GM23338 (cell line): ENCODE measurements at regions not wholly inside any gene's neighbourhood (a gene's known extent, or its start where the extent isn't known, plus 50 kb on each side); places are given as distances from the start of the nearest gene placed in this dataset.

Experiments used
- ATAC-seq: fragments of 200-7000 bp; cut with Tn5 transposase; 3 replicates; pipeline ENCODE4 v1.9.1; 2020
- DNase-seq: peaks from one replicate; pipeline ENCODE4 v3.0.0-alpha.2; 2015; ENCODE audit warnings: low spot score
- H2AFZ ChIP-seq: fragments of 200-600 bp; sonication (generic); 2 replicates; pipeline ENCODE4 v1.8.0; 2016; ENCODE audit warnings: antibody characterized with exemption, mild to moderate bottlenecking, moderate library complexity
- H3F3A ChIP-seq: fragments of 200-600 bp; sonication (generic); replicated peaks from 2 replicates; pipeline ENCODE4 v1.8.0; 2017; ENCODE audit warnings: antibody characterized with exemption, mixed run types, low read depth
- H3K27ac ChIP-seq: fragments of 200-600 bp; sonication (generic); 2 replicates; pipeline ENCODE4 v1.6.1; 2016; ENCODE audit warnings: low read depth
- H3K27me3 ChIP-seq: fragments of 200-600 bp; sonication (generic); 2 replicates; pipeline ENCODE4 v1.8.0; 2016; ENCODE audit warnings: mild to moderate bottlenecking, mixed run types, moderate library complexity; ENCODE audit not compliant: insufficient read depth
- H3K36me3 ChIP-seq: fragments of 200-600 bp; sonication (generic); 2 replicates; pipeline ENCODE4 v1.8.0; 2016; ENCODE audit warnings: mild to moderate bottlenecking; ENCODE audit not compliant: insufficient read depth
- H3K4me1 ChIP-seq: fragments of 200-600 bp; sonication (generic); 2 replicates; pipeline ENCODE4 v1.8.0; 2016; ENCODE audit warnings: mild to moderate bottlenecking, moderate library complexity; ENCODE audit not compliant: insufficient read depth
- H3K4me2 ChIP-seq: fragments of 200-600 bp; sonication (generic); 2 replicates; pipeline ENCODE4 v1.7.1; 2017; ENCODE audit warnings: mixed run types
- H3K4me3 ChIP-seq: fragments of 200-600 bp; sonication (generic); 2 replicates; pipeline ENCODE4 v1.6.1; 2016; ENCODE audit warnings: mixed run types
- H3K79me2 ChIP-seq: fragments of 200-600 bp; sonication (generic); replicated peaks from 2 replicates; pipeline ENCODE4 v1.8.0; 2017; ENCODE audit warnings: mild to moderate bottlenecking; ENCODE audit not compliant: insufficient read depth
- H3K9me2 ChIP-seq: fragments of 200-600 bp; sonication (generic); 2 replicates; pipeline ENCODE4 v1.8.0; 2017; ENCODE audit not compliant: insufficient read depth
- H4K20me1 ChIP-seq: fragments of 200-600 bp; sonication (generic); replicated peaks from 2 replicates; pipeline ENCODE4 v1.8.0; 2017; ENCODE audit warnings: mild to moderate bottlenecking; ENCODE audit not compliant: insufficient read depth
- H3K27ac Mint-ChIP-seq: 2 replicates; pipeline ENCODE4 v1.8.0; 2020; ENCODE audit warnings: inconsistent platforms, mild to moderate bottlenecking, moderate library complexity, mixed read lengths
- H3K27me3 Mint-ChIP-seq: 3 replicates; pipeline ENCODE4 v1.8.0; 2022; ENCODE audit warnings: low read depth, mild to moderate bottlenecking, moderate library complexity, mixed read lengths, inconsistent platforms; ENCODE audit not compliant: insufficient read depth, poor library complexity
- H3K36me3 Mint-ChIP-seq: 3 replicates; pipeline ENCODE4 v1.8.0; 2021; ENCODE audit warnings: low read depth, mild to moderate bottlenecking, inconsistent platforms, moderate library complexity, mixed read lengths
- H3K4me1 Mint-ChIP-seq: 3 replicates; pipeline ENCODE4 v1.8.0; 2020; ENCODE audit warnings: mild to moderate bottlenecking, inconsistent platforms, mixed read lengths
- H3K4me3 Mint-ChIP-seq: 3 replicates; pipeline ENCODE4 v1.8.0; 2021; ENCODE audit warnings: moderate library complexity, mild to moderate bottlenecking, inconsistent platforms, mixed read lengths
- H3K9me3 Mint-ChIP-seq: 3 replicates; pipeline ENCODE4 v1.8.0; 2020; ENCODE audit warnings: moderate library complexity, mild to moderate bottlenecking, inconsistent platforms, mixed read lengths
- CREB1 ChIP-seq: fragments of 250-450 bp; sonication (Bioruptor Pico); IDR thresholded peaks from 2 replicates; pipeline ENCODE4 v1.5.0; 2020; ENCODE audit warnings: low read depth, mild to moderate bottlenecking, moderate library complexity
- EZH2 ChIP-seq: fragments of 200-600 bp; sonication (generic); IDR thresholded peaks from one replicate; pipeline ENCODE4 v1.8.0; 2017; ENCODE audit warnings: antibody characterized with exemption, mild to moderate bottlenecking, low read depth; ENCODE audit not compliant: unreplicated experiment
- EZH2phosphoT487 ChIP-seq: fragments of 200-600 bp; sonication (generic); IDR thresholded peaks from one replicate; pipeline ENCODE4 v1.8.1; 2018; ENCODE audit warnings: antibody characterized with exemption; ENCODE audit not compliant: unreplicated experiment
- JUNB ChIP-seq: IDR thresholded peaks from one replicate; pipeline ENCODE4 v1.6.1; 2016; ENCODE audit warnings: antibody characterized with exemption; ENCODE audit not compliant: unreplicated experiment
- NANOG ChIP-seq: IDR thresholded peaks from 2 replicates; pipeline ENCODE4 v1.6.1; 2016; ENCODE audit warnings: antibody characterized with exemption, borderline replicate concordance
- POLR2AphosphoS5 ChIP-seq: IDR thresholded peaks from 2 replicates; pipeline ENCODE4 v1.6.1; 2016; ENCODE audit warnings: antibody characterized with exemption, low read depth
- REST ChIP-seq: IDR thresholded peaks from one replicate; pipeline ENCODE4 v1.6.1; 2018; ENCODE audit warnings: antibody characterized with exemption; ENCODE audit not compliant: unreplicated experiment
- ZNF114 ChIP-seq: fragments of 250-450 bp; sonication (Bioruptor Pico); IDR thresholded peaks from 2 replicates; pipeline ENCODE4 v1.5.0; 2020; ENCODE audit warnings: mild to moderate bottlenecking, moderate library complexity
- ZNF331 ChIP-seq: fragments of 250-450 bp; sonication (Bioruptor Pico); IDR thresholded peaks from 2 replicates; pipeline ENCODE4 v1.5.0; 2020; ENCODE audit warnings: low read depth, mild to moderate bottlenecking, moderate library complexity
- TF ChIP-seq, protein P1 (sequence below): IDR thresholded peaks from 2 replicates; pipeline ENCODE4 v1.6.1; 2016; ENCODE audit warnings: antibody characterized with exemption
- TF ChIP-seq, protein P2 (sequence below): fragments of 250-450 bp; sonication (Bioruptor Pico); IDR thresholded peaks from 2 replicates; pipeline ENCODE4 v1.5.0; 2020; ENCODE audit warnings: mild to moderate bottlenecking, moderate library complexity

DNA sequence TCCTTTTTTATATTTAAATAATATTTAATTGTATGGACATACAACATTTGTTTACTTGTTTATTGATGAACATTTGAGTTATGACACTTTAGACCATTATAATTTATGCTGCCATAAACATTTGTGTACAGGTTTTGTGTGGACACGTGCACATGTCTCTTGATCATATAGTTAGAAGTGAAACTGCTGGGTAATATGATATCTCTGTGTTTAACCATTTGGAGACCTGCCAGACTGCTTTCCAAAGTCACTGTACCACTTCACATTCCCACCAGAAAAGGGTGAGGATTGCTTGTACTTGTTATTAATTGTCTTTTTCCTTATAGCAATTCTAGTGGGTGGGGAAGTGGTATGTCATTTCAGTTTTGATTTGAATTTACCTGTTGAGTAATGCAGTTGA lies 145.6 kb upstream of the KLHL1 start:
- Histone ChIP-seq H3K36me3 (no peaks in the 10 kb centered on the region), H3K4me1 (peaks cover 2% of the 10 kb centered on the region; the same call in 1 of the 2 replicates), H3K4me2 (no peak overlapping the region), H2AFZ (no peak overlapping the region), H3K4me3 (no peak overlapping the region), H4K20me1 (no peaks in the 10 kb centered on the region), H3K27me3 (no peaks in the 10 kb centered on the region), H3F3A (no peaks in the 10 kb centered on the region), H3K9me2 (no peaks in the 10 kb centered on the region), H3K27ac (no peak overlapping the region), H3K79me2 (no peaks in the 10 kb centered on the region)
- Mint-ChIP-seq H3K9me3 (no peaks in the 10 kb centered on the region; the same call in 2 of the 3 replicates), H3K4me1 (peaks cover 6% of the 10 kb centered on the region), H3K36me3 (no peaks in the 10 kb centered on the region), H3K4me3 (no peak overlapping the region), H3K27me3 (peaks cover 2% of the 10 kb centered on the region), H3K27ac (no peak overlapping the region)
- ATAC-seq (no peak), DNase-seq (no peak)
- no peak for TF ChIP-seq EZH2phosphoT487

DNA sequence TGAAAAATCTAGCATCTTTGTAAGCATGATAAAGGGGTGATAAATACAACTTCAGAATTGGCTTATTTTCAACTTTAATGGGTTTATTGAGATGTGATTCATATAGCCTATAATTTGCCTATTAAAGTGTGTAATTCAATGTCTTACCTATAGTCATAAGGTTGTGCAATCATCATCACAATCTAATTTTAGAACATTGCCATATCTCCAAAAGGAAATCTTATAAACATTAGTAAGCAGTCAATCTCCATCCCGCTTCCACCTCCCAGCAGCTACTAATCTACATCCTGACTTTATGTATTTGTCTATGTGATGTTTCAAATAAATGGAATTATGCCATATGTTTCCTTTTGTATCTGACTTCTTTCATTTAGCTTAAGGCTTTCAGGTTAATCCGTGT lies 145.2 kb upstream of the KLHL1 start:
- Histone ChIP-seq H3K27me3 (no peaks in the 10 kb centered on the region), H3F3A (no peaks in the 10 kb centered on the region), H3K4me2 (no peak overlapping the region), H3K9me2 (no peaks in the 10 kb centered on the region), H3K27ac (no peak overlapping the region), H3K79me2 (no peaks in the 10 kb centered on the region), H2AFZ (no peak overlapping the region), H4K20me1 (no peaks in the 10 kb centered on the region), H3K36me3 (no peaks in the 10 kb centered on the region), H3K4me3 (no peak overlapping the region), H3K4me1 (peaks cover 7% of the 10 kb centered on the region; the same call in 1 of the 2 replicates)
- ATAC-seq: no peak
- no peak overlapping the region for H3K4me3 Mint-ChIP-seq
- H3K9me3 Mint-ChIP-seq: no peaks in the 10 kb centered on the region; the same call in 2 of the 3 replicates
- no peak for DNase-seq
- H3K36me3 Mint-ChIP-seq: no peaks in the 10 kb centered on the region
- peaks cover 2% of the 10 kb centered on the region for H3K27me3 Mint-ChIP-seq
- H3K4me1 Mint-ChIP-seq: peaks cover 8% of the 10 kb centered on the region
- H3K27ac Mint-ChIP-seq: no peak overlapping the region
- no peak for TF ChIP-seq CREB1 (CRISPR knock-in tag)
- no peak for TF ChIP-seq POLR2AphosphoS5
- TF ChIP-seq ZNF331: no peak
- TF ChIP-seq ZNF114: no peak
- no peak for TF ChIP-seq EZH2
- TF ChIP-seq NANOG: no peak
- TF ChIP-seq EZH2phosphoT487: no peak
- TF ChIP-seq, protein P1, sequence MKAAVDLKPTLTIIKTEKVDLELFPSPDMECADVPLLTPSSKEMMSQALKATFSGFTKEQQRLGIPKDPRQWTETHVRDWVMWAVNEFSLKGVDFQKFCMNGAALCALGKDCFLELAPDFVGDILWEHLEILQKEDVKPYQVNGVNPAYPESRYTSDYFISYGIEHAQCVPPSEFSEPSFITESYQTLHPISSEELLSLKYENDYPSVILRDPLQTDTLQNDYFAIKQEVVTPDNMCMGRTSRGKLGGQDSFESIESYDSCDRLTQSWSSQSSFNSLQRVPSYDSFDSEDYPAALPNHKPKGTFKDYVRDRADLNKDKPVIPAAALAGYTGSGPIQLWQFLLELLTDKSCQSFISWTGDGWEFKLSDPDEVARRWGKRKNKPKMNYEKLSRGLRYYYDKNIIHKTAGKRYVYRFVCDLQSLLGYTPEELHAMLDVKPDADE: no peak
- TF ChIP-seq JUNB: no peak
- TF ChIP-seq, protein P2, sequence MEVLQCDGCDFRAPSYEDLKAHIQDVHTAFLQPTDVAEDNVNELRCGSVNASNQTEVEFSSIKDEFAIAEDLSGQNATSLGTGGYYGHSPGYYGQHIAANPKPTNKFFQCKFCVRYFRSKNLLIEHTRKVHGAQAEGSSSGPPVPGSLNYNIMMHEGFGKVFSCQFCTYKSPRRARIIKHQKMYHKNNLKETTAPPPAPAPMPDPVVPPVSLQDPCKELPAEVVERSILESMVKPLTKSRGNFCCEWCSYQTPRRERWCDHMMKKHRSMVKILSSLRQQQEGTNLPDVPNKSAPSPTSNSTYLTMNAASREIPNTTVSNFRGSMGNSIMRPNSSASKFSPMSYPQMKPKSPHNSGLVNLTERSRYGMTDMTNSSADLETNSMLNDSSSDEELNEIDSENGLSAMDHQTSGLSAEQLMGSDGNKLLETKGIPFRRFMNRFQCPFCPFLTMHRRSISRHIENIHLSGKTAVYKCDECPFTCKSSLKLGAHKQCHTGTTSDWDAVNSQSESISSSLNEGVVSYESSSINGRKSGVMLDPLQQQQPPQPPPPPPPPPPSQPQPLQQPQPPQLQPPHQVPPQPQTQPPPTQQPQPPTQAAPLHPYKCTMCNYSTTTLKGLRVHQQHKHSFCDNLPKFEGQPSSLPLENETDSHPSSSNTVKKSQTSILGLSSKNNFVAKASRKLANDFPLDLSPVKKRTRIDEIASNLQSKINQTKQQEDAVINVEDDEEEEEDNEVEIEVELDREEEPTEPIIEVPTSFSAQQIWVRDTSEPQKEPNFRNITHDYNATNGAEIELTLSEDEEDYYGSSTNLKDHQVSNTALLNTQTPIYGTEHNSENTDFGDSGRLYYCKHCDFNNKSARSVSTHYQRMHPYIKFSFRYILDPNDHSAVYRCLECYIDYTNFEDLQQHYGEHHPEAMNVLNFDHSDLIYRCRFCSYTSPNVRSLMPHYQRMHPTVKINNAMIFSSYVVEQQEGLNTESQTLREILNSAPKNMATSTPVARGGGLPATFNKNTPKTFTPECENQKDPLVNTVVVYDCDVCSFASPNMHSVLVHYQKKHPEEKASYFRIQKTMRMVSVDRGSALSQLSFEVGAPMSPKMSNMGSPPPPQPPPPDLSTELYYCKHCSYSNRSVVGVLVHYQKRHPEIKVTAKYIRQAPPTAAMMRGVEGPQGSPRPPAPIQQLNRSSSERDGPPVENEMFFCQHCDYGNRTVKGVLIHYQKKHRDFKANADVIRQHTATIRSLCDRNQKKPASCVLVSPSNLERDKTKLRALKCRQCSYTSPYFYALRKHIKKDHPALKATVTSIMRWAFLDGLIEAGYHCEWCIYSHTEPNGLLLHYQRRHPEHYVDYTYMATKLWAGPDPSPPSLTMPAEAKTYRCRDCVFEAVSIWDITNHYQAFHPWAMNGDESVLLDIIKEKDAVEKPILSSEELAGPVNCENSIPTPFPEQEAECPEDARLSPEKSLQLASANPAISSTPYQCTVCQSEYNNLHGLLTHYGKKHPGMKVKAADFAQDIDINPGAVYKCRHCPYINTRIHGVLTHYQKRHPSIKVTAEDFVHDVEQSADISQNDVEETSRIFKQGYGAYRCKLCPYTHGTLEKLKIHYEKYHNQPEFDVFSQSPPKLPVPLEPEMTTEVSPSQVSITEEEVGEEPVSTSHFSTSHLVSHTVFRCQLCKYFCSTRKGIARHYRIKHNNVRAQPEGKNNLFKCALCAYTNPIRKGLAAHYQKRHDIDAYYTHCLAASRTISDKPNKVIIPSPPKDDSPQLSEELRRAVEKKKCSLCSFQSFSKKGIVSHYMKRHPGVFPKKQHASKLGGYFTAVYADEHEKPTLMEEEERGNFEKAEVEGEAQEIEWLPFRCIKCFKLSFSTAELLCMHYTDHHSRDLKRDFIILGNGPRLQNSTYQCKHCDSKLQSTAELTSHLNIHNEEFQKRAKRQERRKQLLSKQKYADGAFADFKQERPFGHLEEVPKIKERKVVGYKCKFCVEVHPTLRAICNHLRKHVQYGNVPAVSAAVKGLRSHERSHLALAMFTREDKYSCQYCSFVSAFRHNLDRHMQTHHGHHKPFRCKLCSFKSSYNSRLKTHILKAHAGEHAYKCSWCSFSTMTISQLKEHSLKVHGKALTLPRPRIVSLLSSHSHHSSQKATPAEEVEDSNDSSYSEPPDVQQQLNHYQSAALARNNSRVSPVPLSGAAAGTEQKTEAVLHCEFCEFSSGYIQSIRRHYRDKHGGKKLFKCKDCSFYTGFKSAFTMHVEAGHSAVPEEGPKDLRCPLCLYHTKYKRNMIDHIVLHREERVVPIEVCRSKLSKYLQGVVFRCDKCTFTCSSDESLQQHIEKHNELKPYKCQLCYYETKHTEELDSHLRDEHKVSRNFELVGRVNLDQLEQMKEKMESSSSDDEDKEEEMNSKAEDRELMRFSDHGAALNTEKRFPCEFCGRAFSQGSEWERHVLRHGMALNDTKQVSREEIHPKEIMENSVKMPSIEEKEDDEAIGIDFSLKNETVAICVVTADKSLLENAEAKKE (CRISPR knock-in tag): no peak
- TF ChIP-seq REST: no peak
